ENCODE measurements at regions not wholly inside any gene's neighbourhood (a gene's known extent, or its start where the extent isn't known, plus 50 kb on each side); places are given as distances from the start of the nearest gene placed in this dataset.

DNA sequence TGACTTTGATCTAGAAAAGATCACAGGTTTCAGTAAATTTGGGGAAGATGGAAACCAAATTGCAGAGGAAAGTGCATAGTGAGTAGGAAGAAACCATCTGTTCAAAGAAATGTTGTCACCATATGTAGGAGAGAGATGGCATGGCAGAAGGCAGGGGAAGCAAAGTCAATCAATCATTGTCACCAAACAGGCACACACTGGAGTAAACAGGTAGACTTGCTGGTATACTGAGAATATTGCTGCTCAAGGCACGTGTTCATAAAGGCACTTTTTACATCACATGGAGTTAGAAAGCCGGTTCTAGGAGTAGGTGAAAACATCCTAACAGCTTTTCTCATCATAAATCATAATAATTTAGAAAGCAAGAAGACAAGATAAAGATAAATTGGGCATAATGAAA, 550.5 kb upstream of the FAT1 start:
- TF ChIP-seq ELF4 (IDR thresholded peaks at IDR 0.05), result no peak
- TF ChIP-seq FOXK2 (IDR thresholded peaks at IDR 0.05), result no peak
- TF ChIP-seq SUZ12 (IDR thresholded peaks at IDR 0.05), result no peak
- TF ChIP-seq FOXM1 (IDR thresholded peaks at IDR 0.05; ENCODE audit: borderline replicate concordance), result no peak
- TF ChIP-seq SP1 (IDR thresholded peaks at IDR 0.05), result no peak
- no peak for TF ChIP-seq FOXA1 (IDR thresholded peaks at IDR 0.05)
